ENCODE measurements at regions not wholly inside any gene's neighbourhood (a gene's known extent, or its start where the extent isn't known, plus 50 kb on each side); places are given as distances from the start of the nearest gene placed in this dataset.

GRCh38 chr13:95471960-95472359 lies 80.6 kb upstream of the CLDN10 start:
- no peak for TF ChIP-seq JUND (IDR thresholded peaks at IDR 0.05; ENCODE audit: low read depth)
- in situ Hi-C loops (cut with HindIII; ENCODE audit: low pct_unique_long_range_greater_than_20kb, low sequenced_read_pairs): no loop called here
- DNase-seq (ENCODE audit: low read depth in 1 of 2, low spot score in 1 of 2): no peak

GRCh38 chr13:95474992-95475391 lies 77.5 kb upstream of the CLDN10 start:
- in situ Hi-C loops (cut with HindIII; ENCODE audit: low pct_unique_long_range_greater_than_20kb, low sequenced_read_pairs): no loop called here
- no peak for TF ChIP-seq JUND (IDR thresholded peaks at IDR 0.05; ENCODE audit: low read depth)
- DNase-seq (ENCODE audit: low read depth in 1 of 2, low spot score in 1 of 2): no peak

- in situ Hi-C loops (cut with HindIII; ENCODE audit: low pct_unique_long_range_greater_than_20kb, low sequenced_read_pairs): no loop called here
- no peak for TF ChIP-seq JUND (IDR thresholded peaks at IDR 0.05; ENCODE audit: low read depth)
Observed at GRCh38 chr13:95477187-95477586, 75.3 kb upstream of the CLDN10 start.

DNA sequence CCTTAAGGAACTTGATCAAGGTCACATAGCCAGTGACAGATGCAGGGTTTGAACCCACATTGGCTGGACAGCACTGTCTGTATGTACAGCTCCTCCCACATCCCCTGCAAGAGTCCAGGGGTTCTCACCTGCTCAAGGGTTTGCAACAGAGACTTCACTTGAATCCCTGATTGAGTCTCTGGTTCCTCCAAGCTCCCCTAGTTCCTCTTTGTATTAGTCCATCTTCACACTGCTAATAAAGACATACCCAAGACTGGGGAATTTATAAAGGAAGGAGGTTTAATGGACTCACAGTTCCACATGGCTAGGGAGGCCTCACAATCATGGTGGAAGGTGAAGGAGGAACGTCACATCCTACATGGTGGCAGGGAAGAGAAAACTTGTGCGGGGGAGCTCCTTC lies 72.8 kb upstream of the CLDN10 start:
- in situ Hi-C loops (cut with HindIII; ENCODE audit: low pct_unique_long_range_greater_than_20kb, low sequenced_read_pairs): no loop called here
- TF ChIP-seq JUND (IDR thresholded peaks at IDR 0.05; ENCODE audit: low read depth): no peak
- DNase-seq (ENCODE audit: low read depth in 1 of 2, low spot score in 1 of 2): no peak

More at GRCh38 chr13:95477187-95477586, 75.3 kb upstream of the CLDN10 start:
- DNase-seq (ENCODE audit: low read depth in 1 of 2, low spot score in 1 of 2): no peak

DNA sequence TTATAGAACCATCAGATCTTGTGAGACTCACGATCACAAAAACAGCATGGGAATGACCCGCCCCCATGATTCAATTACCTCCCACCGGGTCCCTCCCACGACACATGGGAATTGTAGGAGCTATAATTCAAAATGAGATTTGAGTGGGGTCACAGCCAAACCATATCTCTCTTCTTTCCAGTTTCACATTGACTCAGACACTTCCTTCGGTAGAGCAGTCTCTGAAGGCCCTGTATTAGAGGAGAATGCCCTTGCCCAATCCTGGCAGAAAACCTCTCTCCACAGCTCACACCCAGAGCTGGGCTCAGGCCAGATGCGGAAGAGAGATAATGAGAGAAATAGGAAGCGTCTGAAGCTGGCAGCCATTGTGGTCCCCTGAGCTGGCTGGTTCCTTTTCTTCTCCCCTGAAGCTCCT lies 72.4 kb upstream of the CLDN10 start:
- no peak for TF ChIP-seq JUND (IDR thresholded peaks at IDR 0.05; ENCODE audit: low read depth)
- in situ Hi-C loops (cut with HindIII; ENCODE audit: low pct_unique_long_range_greater_than_20kb, low sequenced_read_pairs): no loop called here
- no peak for DNase-seq (ENCODE audit: low read depth in 1 of 2, low spot score in 1 of 2)

DNA sequence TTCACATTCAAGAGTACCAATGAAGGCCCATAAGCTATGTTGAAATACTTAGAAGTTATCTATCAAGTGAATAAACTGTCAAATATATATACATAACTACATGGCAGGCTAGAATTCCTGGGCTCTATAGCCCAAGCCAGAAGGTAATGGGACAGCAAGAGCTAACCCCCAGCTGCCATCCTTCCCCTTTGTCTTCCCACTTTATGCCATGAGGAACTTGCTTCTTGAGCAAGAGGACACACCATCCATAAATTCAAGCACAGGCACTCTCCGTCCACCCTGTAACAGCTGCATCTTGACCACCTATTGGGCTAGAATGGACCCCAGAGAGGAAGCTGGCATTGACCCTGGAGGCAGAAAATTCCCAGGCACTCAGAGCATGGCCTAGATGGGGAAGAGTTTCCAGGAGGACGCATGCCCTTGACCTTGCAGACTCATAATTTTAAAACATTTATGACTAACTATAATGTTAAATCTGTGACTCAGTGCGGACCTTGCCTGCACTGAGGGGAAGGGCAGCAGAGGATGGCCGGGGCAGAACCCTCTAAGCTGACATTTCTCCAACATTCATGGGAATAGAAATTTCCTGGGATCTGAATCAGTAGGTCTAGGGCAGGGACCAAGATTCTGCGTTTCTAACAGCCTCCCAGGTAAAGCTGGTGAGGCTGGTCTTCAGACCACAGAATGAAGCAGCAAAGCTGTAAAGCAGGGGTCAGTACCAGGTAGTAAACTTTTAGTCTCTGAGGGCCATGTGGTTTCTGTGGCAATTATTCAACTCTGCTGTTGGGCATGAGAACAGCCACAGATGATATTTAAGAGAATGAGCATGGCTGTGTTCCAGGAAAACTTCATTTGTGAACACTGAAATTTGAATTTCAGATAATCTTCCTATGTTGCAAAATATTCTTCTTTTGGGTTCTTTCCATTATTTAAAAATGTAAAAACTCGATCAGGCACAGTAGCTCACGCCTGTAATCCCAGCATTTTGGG lies 71.4 kb upstream of the CLDN10 start:
- in situ Hi-C loops (cut with HindIII; ENCODE audit: low pct_unique_long_range_greater_than_20kb, low sequenced_read_pairs): no loop called here
- no peak for TF ChIP-seq JUND (IDR thresholded peaks at IDR 0.05; ENCODE audit: low read depth)
- DNase-seq (ENCODE audit: low read depth in 1 of 2, low spot score in 1 of 2): no peak

DNA sequence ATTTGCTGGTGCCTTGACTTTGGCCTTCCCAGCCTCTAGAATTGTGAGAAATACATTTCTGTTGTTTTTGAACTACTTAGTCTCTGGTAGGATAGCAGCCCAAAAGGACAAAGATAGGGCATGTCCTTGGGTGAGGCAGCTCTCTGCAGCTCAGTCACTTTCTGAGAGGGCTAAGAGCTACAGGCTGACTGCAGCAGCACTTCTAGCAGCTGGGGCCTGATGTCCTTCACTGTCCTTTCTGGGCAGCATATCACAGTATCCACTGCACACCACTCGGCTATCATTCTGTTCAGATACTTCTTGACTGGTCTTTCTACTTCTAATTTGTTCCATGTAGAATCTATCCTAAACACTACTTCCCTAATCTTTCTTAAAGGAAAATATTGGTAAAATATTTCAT lies 68.5 kb upstream of the CLDN10 start:
- in situ Hi-C loops (cut with HindIII; ENCODE audit: low pct_unique_long_range_greater_than_20kb, low sequenced_read_pairs): no loop called here

DNA sequence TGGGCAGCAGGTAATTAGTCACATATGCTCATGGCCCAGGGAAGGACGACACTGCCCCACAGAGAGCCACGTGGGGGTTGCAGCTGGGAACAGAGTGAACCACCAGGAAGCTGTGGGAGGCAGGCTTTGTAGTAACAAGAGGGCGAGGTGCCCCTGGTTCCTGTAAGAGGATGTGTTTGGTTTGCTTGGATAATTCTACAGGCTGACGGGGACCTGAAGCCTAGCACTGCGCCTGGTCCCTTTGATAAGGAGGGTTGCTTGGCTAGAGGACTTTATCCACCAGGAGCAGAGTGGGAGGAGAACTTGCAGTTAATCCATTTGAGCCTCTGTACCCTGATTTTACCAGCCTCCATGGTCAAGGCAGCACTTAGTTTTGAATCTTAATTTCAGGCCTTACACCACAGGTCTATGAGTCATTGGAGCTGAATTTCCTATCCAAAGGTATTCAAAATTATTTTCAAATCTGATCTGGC lies 67.4 kb upstream of the CLDN10 start:
- DNase-seq (ENCODE audit: low read depth in 1 of 2, low spot score in 1 of 2): no peak
- in situ Hi-C loops (cut with HindIII; ENCODE audit: low pct_unique_long_range_greater_than_20kb, low sequenced_read_pairs): no loop called here
- TF ChIP-seq JUND (IDR thresholded peaks at IDR 0.05; ENCODE audit: low read depth): no peak

More for the DNA sequence above, 68.5 kb upstream of the CLDN10 start:
- no peak for DNase-seq (ENCODE audit: low read depth in 1 of 2, low spot score in 1 of 2)
- TF ChIP-seq JUND (IDR thresholded peaks at IDR 0.05; ENCODE audit: low read depth): no peak

DNA sequence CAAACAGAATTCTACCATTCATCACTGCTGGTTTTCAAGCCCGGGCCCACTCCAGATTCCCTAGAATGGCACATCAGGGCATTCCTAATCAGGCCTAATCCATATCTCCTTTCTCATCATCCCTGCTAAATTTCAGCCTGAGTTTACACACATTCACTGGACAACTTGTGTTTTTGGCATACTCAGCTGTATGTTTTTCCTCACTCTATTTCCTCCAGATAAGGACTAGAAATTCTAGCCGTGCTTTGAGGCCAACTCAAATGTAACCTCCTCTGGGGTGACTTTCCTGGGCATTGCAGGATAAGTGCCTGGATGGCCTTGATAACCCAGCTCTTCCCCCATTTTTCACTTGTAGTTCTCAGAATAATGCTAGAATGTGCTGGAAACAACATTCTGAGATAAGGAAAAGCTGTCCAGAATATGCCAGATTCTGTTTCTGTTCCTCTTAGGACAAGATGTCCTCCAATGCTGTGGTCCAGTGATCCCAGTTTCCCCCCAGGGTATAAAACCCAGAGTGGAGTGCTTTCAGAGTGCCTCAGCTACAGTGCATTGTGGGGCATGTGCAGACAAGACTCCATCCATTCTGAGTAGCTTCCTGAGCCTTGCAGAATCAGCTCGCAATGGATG lies 66.9 kb upstream of the CLDN10 start:
- TF ChIP-seq JUND (IDR thresholded peaks at IDR 0.05; ENCODE audit: low read depth): no peak
- no peak for DNase-seq (ENCODE audit: low read depth in 1 of 2, low spot score in 1 of 2)
- in situ Hi-C loops (cut with HindIII; ENCODE audit: low pct_unique_long_range_greater_than_20kb, low sequenced_read_pairs): no loop called here

DNA sequence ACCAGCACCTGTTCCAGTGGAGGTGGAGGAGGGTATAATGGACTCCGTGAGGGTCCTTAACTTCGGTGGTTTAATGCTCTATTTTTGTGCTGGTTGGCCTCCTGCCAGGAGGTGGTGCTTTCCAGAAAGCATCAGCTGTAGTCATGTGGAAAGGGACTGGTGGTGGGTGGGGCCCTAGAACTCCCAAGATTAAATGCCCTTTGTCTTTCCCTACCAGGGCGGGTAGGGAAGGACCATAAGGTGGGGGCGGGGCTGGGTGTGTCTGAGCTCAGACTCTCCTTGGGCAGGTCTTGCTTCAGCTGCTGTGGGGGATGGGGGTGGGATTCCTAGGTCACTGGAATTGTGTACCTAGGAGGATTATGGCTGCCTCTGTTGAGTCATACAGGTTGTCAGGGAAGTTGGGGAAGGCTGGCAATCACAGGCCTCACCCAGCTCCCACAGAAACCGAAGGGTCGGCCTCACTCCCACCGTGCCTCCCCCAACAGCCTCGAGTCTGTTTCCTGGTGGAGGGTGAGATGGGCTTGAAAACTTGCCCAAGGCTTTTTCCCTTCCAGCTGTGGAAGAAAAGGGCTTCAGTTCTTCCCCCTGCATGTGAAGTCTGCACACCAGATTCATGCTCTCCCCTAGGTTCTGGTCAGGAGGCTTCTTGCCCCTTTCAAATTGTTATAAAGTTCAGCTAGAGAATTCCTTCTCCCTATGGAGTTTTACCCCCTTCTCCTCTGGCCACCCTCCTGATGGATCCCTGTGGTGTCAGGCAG lies 60.3 kb upstream of the CLDN10 start:
- no peak for TF ChIP-seq JUND (IDR thresholded peaks at IDR 0.05; ENCODE audit: low read depth)
- in situ Hi-C loops (cut with HindIII; ENCODE audit: low pct_unique_long_range_greater_than_20kb, low sequenced_read_pairs): no loop called here

DNA sequence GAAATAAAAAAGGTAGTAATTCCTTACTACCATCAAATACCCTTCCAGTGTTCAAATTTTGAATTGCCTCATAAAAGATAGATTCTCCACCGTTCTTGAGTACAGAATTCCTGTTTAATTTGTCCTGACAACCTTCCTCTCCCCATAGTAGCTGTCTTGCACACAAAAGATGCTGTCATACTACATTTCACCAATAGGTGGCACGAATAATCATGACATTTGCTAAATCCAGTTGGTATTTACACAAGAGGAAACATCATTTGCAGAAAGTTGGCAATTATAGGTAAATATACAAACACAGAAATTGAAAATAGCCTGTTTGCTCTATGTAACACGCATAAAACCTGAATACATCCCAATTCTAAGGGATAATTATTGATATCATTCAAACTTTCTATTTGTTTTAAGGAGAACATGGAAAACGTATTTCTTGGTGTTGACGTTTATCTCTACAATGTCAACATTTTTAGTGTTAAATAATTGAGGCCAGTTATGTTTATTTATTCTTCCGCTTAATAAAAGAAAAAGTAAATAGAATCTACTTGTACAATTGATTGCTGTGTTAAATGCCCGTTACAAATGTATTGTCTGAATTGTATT lies 58.3 kb upstream of the CLDN10 start:
- in situ Hi-C loops (cut with HindIII; ENCODE audit: low pct_unique_long_range_greater_than_20kb, low sequenced_read_pairs): no loop called here
- TF ChIP-seq JUND (IDR thresholded peaks at IDR 0.05; ENCODE audit: low read depth): no peak
- DNase-seq (ENCODE audit: low read depth in 1 of 2, low spot score in 1 of 2): peak; percentile 44 to 78

More for the DNA sequence above, 60.3 kb upstream of the CLDN10 start:
- no peak for DNase-seq (ENCODE audit: low read depth in 1 of 2, low spot score in 1 of 2)

- no peak for DNase-seq (ENCODE audit: low read depth in 1 of 2, low spot score in 1 of 2)
- in situ Hi-C loops (cut with HindIII; ENCODE audit: low pct_unique_long_range_greater_than_20kb, low sequenced_read_pairs): no loop called here
- TF ChIP-seq JUND (IDR thresholded peaks at IDR 0.05; ENCODE audit: low read depth): no peak
Observed at GRCh38 chr13:95496485-95496884, 56.0 kb upstream of the CLDN10 start.

Measured in T47D (cell line).